AG04449 (cell line): ENCODE measurements at regions not wholly inside any gene's neighbourhood (a gene's known extent, or its start where the extent isn't known, plus 50 kb on each side); places are given as distances from the start of the nearest gene placed in this dataset.

Experiments
- CTCF ChIA-PET: fragments of 350-600 bp; formaldehyde crosslinking; extraction: SDS; loops from one replicate; lab custom pipeline; 2021; ENCODE audit warnings: antibody characterized with exemption; lab: Yijun Ruan, JAX
- POLR2A ChIA-PET: fragments of 400-600, 350-600 bp; formaldehyde crosslinking; extraction: SDS; loops from one replicate; lab custom pipeline; 2020; ENCODE audit warnings: antibody characterized with exemption, inconsistent platforms; lab: Yijun Ruan, JAX
- DNase-seq: peaks from one replicate; pipeline ENCODE4 v3.0.0-alpha.2; 2010; ENCODE audit warnings: low read depth, low spot score
- H3K4me3 ChIP-seq: 2 replicates; pipeline ENCODE4 v1.5.1; 2011; ENCODE audit warnings: low read depth, mild to moderate bottlenecking, control low read depth, low read length
- TF ChIP-seq, protein P1 (sequence below): IDR thresholded peaks from one replicate; pipeline ENCODE4 v1.5.1; 2011; ENCODE audit warnings: mild to moderate bottlenecking, moderate library complexity, low read length, control low read depth, inconsistent platforms; ENCODE audit not compliant: insufficient read depth; ENCODE audit errors: missing control alignments

DNA sequence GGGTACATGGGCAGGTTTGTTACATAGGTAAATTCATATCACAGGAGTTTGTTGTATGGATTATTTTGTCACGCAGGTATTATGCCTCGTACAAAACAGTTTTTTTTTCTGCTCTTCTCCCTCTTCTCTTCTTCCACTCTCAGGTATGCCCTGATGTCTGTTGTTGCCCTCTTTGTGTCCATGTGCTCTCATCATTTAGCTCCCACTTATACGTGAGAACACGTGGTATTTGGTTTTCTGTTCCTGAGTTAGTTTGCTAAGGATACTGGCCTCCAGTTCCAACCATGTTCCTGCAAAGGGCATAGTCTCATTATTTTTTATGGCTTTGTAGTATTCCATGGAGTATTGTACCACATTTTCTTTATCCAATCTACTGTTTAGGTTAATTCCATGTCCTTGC is 65.7 kb downstream of the UNC5CL start:
- no peak for DNase-seq
- ChIA-PET CTCF (no interaction called here), POLR2A (no interaction called here)
- no peak overlapping the region for H3K4me3 ChIP-seq
- TF ChIP-seq, protein P1, sequence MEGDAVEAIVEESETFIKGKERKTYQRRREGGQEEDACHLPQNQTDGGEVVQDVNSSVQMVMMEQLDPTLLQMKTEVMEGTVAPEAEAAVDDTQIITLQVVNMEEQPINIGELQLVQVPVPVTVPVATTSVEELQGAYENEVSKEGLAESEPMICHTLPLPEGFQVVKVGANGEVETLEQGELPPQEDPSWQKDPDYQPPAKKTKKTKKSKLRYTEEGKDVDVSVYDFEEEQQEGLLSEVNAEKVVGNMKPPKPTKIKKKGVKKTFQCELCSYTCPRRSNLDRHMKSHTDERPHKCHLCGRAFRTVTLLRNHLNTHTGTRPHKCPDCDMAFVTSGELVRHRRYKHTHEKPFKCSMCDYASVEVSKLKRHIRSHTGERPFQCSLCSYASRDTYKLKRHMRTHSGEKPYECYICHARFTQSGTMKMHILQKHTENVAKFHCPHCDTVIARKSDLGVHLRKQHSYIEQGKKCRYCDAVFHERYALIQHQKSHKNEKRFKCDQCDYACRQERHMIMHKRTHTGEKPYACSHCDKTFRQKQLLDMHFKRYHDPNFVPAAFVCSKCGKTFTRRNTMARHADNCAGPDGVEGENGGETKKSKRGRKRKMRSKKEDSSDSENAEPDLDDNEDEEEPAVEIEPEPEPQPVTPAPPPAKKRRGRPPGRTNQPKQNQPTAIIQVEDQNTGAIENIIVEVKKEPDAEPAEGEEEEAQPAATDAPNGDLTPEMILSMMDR, result no peak

DNA sequence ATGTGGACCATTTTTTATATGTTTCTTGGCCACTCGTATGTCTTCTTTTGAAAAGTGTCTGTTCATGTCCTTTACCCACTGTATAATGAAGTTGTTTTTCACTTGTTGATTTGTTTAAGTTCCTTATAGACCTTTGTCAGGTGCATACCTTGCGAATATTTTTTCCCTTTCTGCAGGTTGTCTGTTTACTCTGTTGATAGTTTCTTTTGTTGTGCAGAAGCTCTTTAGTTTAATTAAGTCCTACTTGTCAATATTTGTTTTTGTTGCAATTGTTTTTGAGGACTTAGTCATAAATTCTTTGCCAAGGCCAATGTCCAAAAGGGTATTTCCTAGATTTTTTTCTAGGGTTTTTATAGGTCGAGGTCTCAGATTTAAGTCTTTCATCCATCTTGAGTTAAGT is 66.2 kb downstream of the UNC5CL start:
- H3K4me3 ChIP-seq, result no peak overlapping the region
- ChIA-PET POLR2A (no interaction called here), CTCF (no interaction called here)
- no peak for DNase-seq
- TF ChIP-seq, protein P1, result no peak

GRCh38 chr6:40972190-40972589 is 66.8 kb downstream of the UNC5CL start:
- H3K4me3 ChIP-seq, result no peak overlapping the region
- POLR2A ChIA-PET, result no interaction called here
- DNase-seq, result no peak
- CTCF ChIA-PET, result no interaction called here
- TF ChIP-seq, protein P1, result no peak

DNA sequence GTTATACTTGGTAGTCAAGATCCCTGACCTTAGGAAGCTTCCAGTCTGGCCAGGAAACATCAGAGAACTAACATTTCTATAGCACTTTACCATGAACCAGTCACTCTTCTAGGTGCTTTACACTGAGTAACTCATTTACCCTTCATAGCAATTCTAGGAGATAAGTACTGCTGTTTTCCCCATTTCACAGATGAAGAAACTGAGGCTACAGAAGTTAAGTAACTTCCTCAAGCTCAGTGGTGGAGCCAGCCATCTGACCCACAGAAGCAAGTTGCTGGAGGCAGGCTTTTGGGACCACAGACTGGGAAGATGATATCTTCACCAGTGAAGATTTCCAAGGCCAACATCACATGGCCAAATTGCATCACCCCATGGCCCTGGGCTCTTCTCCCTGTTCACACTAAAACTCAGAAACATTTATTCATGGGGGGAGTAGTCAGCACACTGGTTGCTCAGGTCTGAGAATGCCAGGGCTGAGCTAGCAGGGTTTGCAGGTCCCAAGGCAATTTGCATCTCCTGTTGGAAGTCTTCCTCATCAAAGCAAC is 70.3 kb downstream of the UNC5CL start:
- ChIA-PET CTCF (interaction anchor here (1.5 to 2.5 kb wide), 3 partner anchors 10 to 67 kb away, joined by 4 to 11 read pairs (median 4); no protein-coding TSS in a partner anchor), POLR2A (no interaction called here)
- TF ChIP-seq, protein P1, result no peak
- H3K4me3 ChIP-seq, result no peak overlapping the region
- DNase-seq, result no peak

DNA sequence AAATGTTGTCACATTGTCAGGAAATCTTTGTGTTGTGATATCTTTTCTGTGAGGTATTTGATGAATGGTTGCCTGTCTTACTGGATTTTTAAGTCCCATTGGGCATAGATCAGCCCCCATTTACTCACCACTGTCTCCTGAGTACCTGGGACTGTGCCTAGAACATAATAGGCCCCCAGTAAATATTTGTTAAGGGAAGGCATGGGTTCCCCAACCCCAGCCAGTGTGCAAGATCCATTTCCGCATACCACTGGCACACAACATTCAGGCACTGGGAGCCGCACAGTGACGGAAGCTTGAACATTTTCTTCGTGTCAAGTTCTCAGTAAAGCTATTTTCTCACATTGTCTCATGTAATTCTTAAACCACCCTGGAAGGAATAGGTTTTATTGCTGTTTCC is 72.2 kb downstream of the UNC5CL start:
- CTCF ChIA-PET, result interaction anchor here (1.4 to 2.5 kb wide), 3 partner anchors 8 to 61 kb away, joined by 3 to 11 read pairs (median 6); no protein-coding TSS in a partner anchor
- no peak overlapping the region for H3K4me3 ChIP-seq
- no peak for DNase-seq
- POLR2A ChIA-PET, result no interaction called here
- TF ChIP-seq, protein P1, result no peak

DNA sequence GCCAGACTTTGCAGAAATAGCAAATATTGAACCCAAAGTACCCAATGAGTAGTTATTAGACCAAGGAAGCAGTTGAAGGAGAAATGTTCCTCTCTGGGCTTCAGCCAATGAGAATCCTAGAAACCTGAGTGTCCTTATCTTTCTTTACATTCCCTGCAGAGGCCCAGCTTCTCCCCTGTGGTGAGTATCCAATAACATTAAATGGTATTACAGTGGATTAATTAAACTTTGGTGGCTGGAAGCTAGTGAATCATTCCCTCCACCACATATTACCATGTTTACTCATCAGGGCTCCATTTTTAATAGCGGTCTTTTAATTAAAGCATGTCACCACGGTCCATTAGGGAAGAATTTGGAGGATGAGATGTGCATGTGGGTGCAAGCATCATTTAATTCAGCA is 74.0 kb downstream of the UNC5CL start:
- TF ChIP-seq, protein P1, result no peak
- ChIA-PET POLR2A (no interaction called here), CTCF (no interaction called here)
- DNase-seq, result no peak
- no peak overlapping the region for H3K4me3 ChIP-seq
